SK-N-SH (cell line): ENCODE measurements at regions not wholly inside any gene's neighbourhood (a gene's known extent, or its start where the extent isn't known, plus 50 kb on each side); places are given as distances from the start of the nearest gene placed in this dataset.

Experiments
- CTCF ChIA-PET: fragments of 300-600, 350-600 bp; formaldehyde crosslinking; extraction: SDS; loops from one replicate; lab custom pipeline; 2021; lab: Yijun Ruan, JAX
- POLR2A ChIA-PET: fragments of 350-600 bp; sonication (Branson Sonifier 250); formaldehyde crosslinking; extraction: SDS; loops from one replicate; lab custom pipeline; 2020; ENCODE audit warnings: antibody characterized with exemption, inconsistent platforms; lab: Yijun Ruan, JAX
- DNase-seq: peaks from one replicate; pipeline ENCODE4 v3.0.0; 2012
- H2AFZ ChIP-seq: fragments of 200-600 bp; sonication (generic); 2 replicates; pipeline ENCODE4 v1.8.1; 2016; ENCODE audit warnings: antibody characterized with exemption, mild to moderate bottlenecking, low read depth
- H3F3A ChIP-seq: fragments of 200-600 bp; sonication (generic); replicated peaks from 2 replicates; pipeline ENCODE3; 2016; ENCODE audit warnings: antibody characterized with exemption, mild to moderate bottlenecking; ENCODE audit not compliant: insufficient read depth
- H3K27ac ChIP-seq, 2 experiments: fragments of 200-500 bp in 1 of 2; fragments of 200-600 bp in 1 of 2; sonication (Bioruptor generic) in 1 of 2; sonication (generic), shearing (Covaris generic) in 1 of 2; 2 replicates each; pipeline versions ENCODE4 v1.5.1 to v1.6.1; 2014 to 2016; ENCODE audit warnings: low read depth in 2 of 2, inconsistent platforms in 1 of 2, low read length in 1 of 2, mild to moderate bottlenecking in 1 of 2, mixed read lengths in 1 of 2
- H3K27me3 ChIP-seq: fragments of 200-600 bp; sonication (generic), shearing (Covaris generic); 2 replicates; pipeline ENCODE4 v1.6.1; 2016; ENCODE audit warnings: mixed run types; ENCODE audit not compliant: insufficient read depth
- H3K36me3 ChIP-seq, 2 experiments: fragments of 200-500 bp in 1 of 2; fragments of 200-600 bp in 1 of 2; sonication (Bioruptor generic) in 1 of 2; sonication (generic) in 1 of 2; replicated peaks in 1 of 2; 2 replicates each; pipeline versions ENCODE3 to v1.5.1; 2014 to 2016; ENCODE audit warnings: low read length in 1 of 2, mild to moderate bottlenecking in 1 of 2; ENCODE audit not compliant: insufficient read depth in 2 of 2, control insufficient read depth in 1 of 2
- H3K4me1 ChIP-seq, 2 experiments: fragments of 200-500 bp in 1 of 2; fragments of 200-600 bp in 1 of 2; sonication (Bioruptor generic) in 1 of 2; sonication (generic), shearing (Covaris generic) in 1 of 2; 2 replicates each; pipeline versions ENCODE4 v1.5.1 to v1.6.1; 2014 to 2016; ENCODE audit warnings: low read depth in 1 of 2, low read length in 1 of 2, mixed run types in 1 of 2; ENCODE audit not compliant: insufficient read depth in 2 of 2, control insufficient read depth in 1 of 2
- H3K4me2 ChIP-seq: fragments of 200-600 bp; sonication (generic), shearing (Covaris generic); 2 replicates; pipeline ENCODE4 v1.6.1; 2017; ENCODE audit warnings: mixed run types
- H3K4me3 ChIP-seq, 2 experiments: fragments of 200-500 bp in 1 of 2; fragments of 200-600 bp in 1 of 2; sonication (Bioruptor generic) in 1 of 2; sonication (generic), shearing (Covaris generic) in 1 of 2; 2 replicates each; pipeline versions ENCODE4 v1.5.1 to v1.8.1; 2014 to 2016; ENCODE audit warnings: low read depth in 2 of 2, inconsistent platforms in 1 of 2, low read length in 1 of 2, mild to moderate bottlenecking in 1 of 2, mixed read lengths in 1 of 2, moderate library complexity in 1 of 2
- H3K79me2 ChIP-seq: fragments of 200-600 bp; sonication (generic); 2 replicates; pipeline ENCODE4 v1.8.1; 2017; ENCODE audit warnings: mild to moderate bottlenecking; ENCODE audit not compliant: insufficient read depth
- H3K9ac ChIP-seq: fragments of 200-600 bp; sonication (generic); 2 replicates; pipeline ENCODE4 v1.6.1; 2017; ENCODE audit warnings: mixed run types
- H3K9me2 ChIP-seq: fragments of 200-600 bp; sonication (generic); 2 replicates; pipeline ENCODE4 v1.6.1; 2017; ENCODE audit warnings: mixed run types
- H3K9me3 ChIP-seq: fragments of 200-600 bp; sonication (generic); 2 replicates; pipeline ENCODE4 v1.6.1; 2017; ENCODE audit warnings: mixed run types, mild to moderate bottlenecking, moderate library complexity
- H4K20me1 ChIP-seq: fragments of 200-600 bp; sonication (generic); 2 replicates; pipeline ENCODE4 v1.6.1; 2017; ENCODE audit warnings: mild to moderate bottlenecking, mixed run types; ENCODE audit not compliant: insufficient read depth
- CHD2 ChIP-seq: fragments of 150-350 bp; IDR thresholded peaks from 2 replicates; pipeline ENCODE4 v1.6.1; 2018; ENCODE audit warnings: low read length; ENCODE audit not compliant: partially characterized antibody
- EZH2phosphoT487 ChIP-seq: fragments of 200-600 bp; sonication (generic); IDR thresholded peaks from 2 replicates; pipeline ENCODE4 v1.6.1; 2017; ENCODE audit warnings: low read depth, mixed run types, mild to moderate bottlenecking, antibody characterized with exemption, moderate library complexity, borderline replicate concordance
- FOSL2 ChIP-seq: IDR thresholded peaks from 2 replicates; pipeline ENCODE4 v1.4.0; 2012; ENCODE audit warnings: low read depth, mild to moderate bottlenecking, moderate library complexity, borderline replicate concordance
- GABPA ChIP-seq: IDR thresholded peaks from 2 replicates; pipeline ENCODE4 v1.4.0; 2012; ENCODE audit warnings: low read depth, mild to moderate bottlenecking
- NRF1 ChIP-seq: IDR thresholded peaks from 2 replicates; pipeline ENCODE4 v1.6.1; 2012; ENCODE audit warnings: low read depth, mild to moderate bottlenecking, low read length
- POLR2AphosphoS5 ChIP-seq: IDR thresholded peaks from 2 replicates; pipeline ENCODE4 v1.6.1; 2012; ENCODE audit warnings: low read depth, low read length
- RAD21 ChIP-seq: IDR thresholded peaks from 2 replicates; pipeline ENCODE4 v1.6.1; 2012; ENCODE audit warnings: mild to moderate bottlenecking, low read length
- RXRA ChIP-seq: IDR thresholded peaks from 2 replicates; pipeline ENCODE4 v1.4.0; 2012; ENCODE audit warnings: low read depth, mild to moderate bottlenecking, borderline replicate concordance
- SIN3A ChIP-seq: IDR thresholded peaks from 2 replicates; pipeline ENCODE4 v1.6.1; 2012; ENCODE audit warnings: low read depth, mild to moderate bottlenecking, low read length, moderate library complexity, borderline replicate concordance
- TCF12 ChIP-seq: IDR thresholded peaks from 2 replicates; pipeline ENCODE4 v1.4.0; 2012
- TEAD4 ChIP-seq: IDR thresholded peaks from 2 replicates; pipeline ENCODE4 v1.4.0; 2012; ENCODE audit warnings: mild to moderate bottlenecking, borderline replicate concordance; ENCODE audit not compliant: insufficient read depth
- WGBS: methylation state at CpG from one replicate; pipeline ENCODE4 v1.1.6; 2017; ENCODE audit warnings: low lambda C conversion rate; 5-methylcytosine and 5-hydroxymethylcytosine counted together
- TF ChIP-seq, protein P1 (sequence below): IDR thresholded peaks from 2 replicates; pipeline ENCODE4 v1.4.0; 2012; ENCODE audit warnings: low read depth
- TF ChIP-seq, protein P2 (sequence below): fragments of 150-350 bp; IDR thresholded peaks from 2 replicates; pipeline ENCODE4 v1.6.1; 2016; ENCODE audit warnings: mild to moderate bottlenecking, low read depth, low read length
- TF ChIP-seq, protein P3 (sequence below): fragments of 150-350 bp; IDR thresholded peaks from 2 replicates; pipeline ENCODE4 v1.6.1; 2017; ENCODE audit warnings: antibody characterized with exemption, low read length, low read depth, borderline replicate concordance

DNA sequence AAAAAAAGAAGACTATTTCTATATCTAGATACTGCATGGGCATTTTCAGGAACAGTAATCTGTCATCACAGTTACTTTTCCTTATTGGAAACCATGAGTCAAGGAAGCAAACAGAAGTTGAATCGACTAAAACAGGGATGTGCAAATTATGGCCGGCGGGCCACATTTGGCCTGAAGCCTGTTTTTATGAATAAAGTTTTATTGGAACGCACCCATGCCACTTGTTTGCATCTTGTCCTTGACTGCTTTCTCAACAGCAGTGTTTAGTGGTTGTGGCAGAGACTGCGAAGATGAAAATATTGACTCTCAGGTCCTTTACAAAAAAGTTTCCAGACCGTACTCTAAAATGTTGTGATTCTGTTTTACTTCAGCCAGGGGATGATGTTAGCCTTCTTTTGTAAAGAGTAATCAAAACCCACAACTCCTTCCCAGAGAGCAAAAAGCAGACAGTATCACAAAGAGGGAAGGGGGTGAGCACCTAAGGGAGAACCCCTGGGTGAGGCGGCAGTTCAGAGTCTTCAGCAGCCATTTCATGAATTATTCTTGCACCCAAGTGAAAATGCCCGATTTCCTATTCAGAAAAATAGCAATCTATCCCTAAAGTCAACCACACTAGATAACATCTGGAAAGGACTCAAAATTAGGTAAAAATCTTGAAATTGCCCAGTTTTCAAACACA lies 190.4 kb downstream of the MYLK4 start:
- Histone ChIP-seq H3K27ac (no peak overlapping the region), H3K9me2 (no peaks in the 10 kb centered on the region), H3F3A (no peaks in the 10 kb centered on the region), H3K27me3 (no peaks in the 10 kb centered on the region; the same call in 1 of the 2 replicates), H4K20me1 (no peaks in the 10 kb centered on the region), H3K9ac (no peak overlapping the region), H3K4me3 (no peak overlapping the region), H3K9me3 (no peaks in the 10 kb centered on the region), H3K4me1 (peaks cover 0 to 17% of the 10 kb centered on the region in 2 experiments; a peak in 1 of 4 replicates), H3K36me3 (no peaks in the 10 kb centered on the region), H3K4me2 (no peak overlapping the region), H2AFZ (no peak overlapping the region), H3K79me2 (no peaks in the 10 kb centered on the region)
- POLR2A ChIA-PET: no interaction called here
- DNase-seq: no peak
- TF ChIP-seq CHD2 (no peak), GABPA (no peak), NRF1 (no peak), TCF12 (no peak), POLR2AphosphoS5 (no peak), EZH2phosphoT487 (no peak), TEAD4 (no peak), RXRA (no peak), RAD21 (no peak), FOSL2 (no peak), SIN3A (no peak)
- TF ChIP-seq, protein P1, sequence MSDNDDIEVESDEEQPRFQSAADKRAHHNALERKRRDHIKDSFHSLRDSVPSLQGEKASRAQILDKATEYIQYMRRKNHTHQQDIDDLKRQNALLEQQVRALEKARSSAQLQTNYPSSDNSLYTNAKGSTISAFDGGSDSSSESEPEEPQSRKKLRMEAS: no peak
- TF ChIP-seq, protein P2, sequence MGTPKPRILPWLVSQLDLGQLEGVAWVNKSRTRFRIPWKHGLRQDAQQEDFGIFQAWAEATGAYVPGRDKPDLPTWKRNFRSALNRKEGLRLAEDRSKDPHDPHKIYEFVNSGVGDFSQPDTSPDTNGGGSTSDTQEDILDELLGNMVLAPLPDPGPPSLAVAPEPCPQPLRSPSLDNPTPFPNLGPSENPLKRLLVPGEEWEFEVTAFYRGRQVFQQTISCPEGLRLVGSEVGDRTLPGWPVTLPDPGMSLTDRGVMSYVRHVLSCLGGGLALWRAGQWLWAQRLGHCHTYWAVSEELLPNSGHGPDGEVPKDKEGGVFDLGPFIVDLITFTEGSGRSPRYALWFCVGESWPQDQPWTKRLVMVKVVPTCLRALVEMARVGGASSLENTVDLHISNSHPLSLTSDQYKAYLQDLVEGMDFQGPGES: no peak
- TF ChIP-seq, protein P3, sequence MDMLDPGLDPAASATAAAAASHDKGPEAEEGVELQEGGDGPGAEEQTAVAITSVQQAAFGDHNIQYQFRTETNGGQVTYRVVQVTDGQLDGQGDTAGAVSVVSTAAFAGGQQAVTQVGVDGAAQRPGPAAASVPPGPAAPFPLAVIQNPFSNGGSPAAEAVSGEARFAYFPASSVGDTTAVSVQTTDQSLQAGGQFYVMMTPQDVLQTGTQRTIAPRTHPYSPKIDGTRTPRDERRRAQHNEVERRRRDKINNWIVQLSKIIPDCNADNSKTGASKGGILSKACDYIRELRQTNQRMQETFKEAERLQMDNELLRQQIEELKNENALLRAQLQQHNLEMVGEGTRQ: no peak
- WGBS: 52% methylated on average over 8 of the region's 8 CpGs
- CTCF ChIA-PET: interaction anchor here (1.3 kb wide), 1 partner anchor 964 kb away, joined by 3 read pairs; no protein-coding TSS in a partner anchor
